LNCaP clone FGC (cell line): ENCODE measurements at regions not wholly inside any gene's neighbourhood (a gene's known extent, or its start where the extent isn't known, plus 50 kb on each side); places are given as distances from the start of the nearest gene placed in this dataset.

Experiments
- DNase-seq: peaks from one replicate; pipeline ENCODE4 v3.0.0-alpha.2; 2011; ENCODE audit warnings: low read depth
- H3K4me3 ChIP-seq: 2 replicates; pipeline ENCODE4 v1.5.1; 2011; ENCODE audit warnings: mild to moderate bottlenecking, low read depth, low read length, control low read depth
- CTCF ChIP-seq: IDR thresholded peaks from 2 replicates; pipeline ENCODE4 v1.5.1; 2012; ENCODE audit warnings: mild to moderate bottlenecking; ENCODE audit not compliant: control insufficient read depth, insufficient read depth; ENCODE audit errors: extremely low read depth

GRCh38 chr10:131492211-131492857 lies 180.8 kb upstream of the TCERG1L start:
- no peak for TF ChIP-seq CTCF
- DNase-seq, result no peak
- H3K4me3 ChIP-seq, result no peak overlapping the region

GRCh38 chr10:131493432-131493831 lies 181.9 kb upstream of the TCERG1L start:
- no peak overlapping the region for H3K4me3 ChIP-seq
- no peak for DNase-seq

GRCh38 chr10:131494451-131494850 lies 182.9 kb upstream of the TCERG1L start:
- TF ChIP-seq CTCF, result no peak
- no peak overlapping the region for H3K4me3 ChIP-seq
- no peak for DNase-seq

More at GRCh38 chr10:131493432-131493831, 181.9 kb upstream of the TCERG1L start:
- TF ChIP-seq CTCF, result no peak

- no peak for TF ChIP-seq CTCF
- H3K4me3 ChIP-seq, result no peak overlapping the region
- DNase-seq, result no peak
Observed at GRCh38 chr10:131495224-131495623, 183.7 kb upstream of the TCERG1L start.

GRCh38 chr10:131495892-131496291 lies 184.4 kb upstream of the TCERG1L start:
- no peak overlapping the region for H3K4me3 ChIP-seq
- no peak for DNase-seq
- TF ChIP-seq CTCF, result no peak

- no peak for TF ChIP-seq CTCF
- DNase-seq, result no peak
Observed at GRCh38 chr10:131496351-131497052, 185.0 kb upstream of the TCERG1L start.

More at GRCh38 chr10:131496351-131497052, 185.0 kb upstream of the TCERG1L start:
- H3K4me3 ChIP-seq, result no peak overlapping the region
